Kidney epithelial cell (primary cell): ENCODE measurements at regions not wholly inside any gene's neighbourhood (a gene's known extent, or its start where the extent isn't known, plus 50 kb on each side); places are given as distances from the start of the nearest gene placed in this dataset.

ENCODE experiments used
- DNase-seq: peaks from one replicate; pipeline ENCODE4 v3.0.0-alpha.2; 2010; ENCODE audit warnings: low read depth
- H3K27me3 ChIP-seq: 2 replicates; pipeline ENCODE4 v1.6.0; 2011; ENCODE audit warnings: low read length; ENCODE audit not compliant: control insufficient read depth, insufficient read depth
- H3K36me3 ChIP-seq: 2 replicates; pipeline ENCODE4 v1.5.1; 2011; ENCODE audit warnings: low read length; ENCODE audit not compliant: control insufficient read depth, insufficient read depth
- H3K4me3 ChIP-seq: 2 replicates; pipeline ENCODE4 v1.5.1; 2011; ENCODE audit warnings: low read depth, mild to moderate bottlenecking, control low read depth, low read length
- TF ChIP-seq, protein P1 (sequence below): IDR thresholded peaks from 2 replicates; pipeline ENCODE4 v1.5.1; 2011; ENCODE audit warnings: mild to moderate bottlenecking, moderate library complexity, low read length, control low read depth, inconsistent platforms; ENCODE audit not compliant: insufficient read depth, poor library complexity, severe bottlenecking

DNA sequence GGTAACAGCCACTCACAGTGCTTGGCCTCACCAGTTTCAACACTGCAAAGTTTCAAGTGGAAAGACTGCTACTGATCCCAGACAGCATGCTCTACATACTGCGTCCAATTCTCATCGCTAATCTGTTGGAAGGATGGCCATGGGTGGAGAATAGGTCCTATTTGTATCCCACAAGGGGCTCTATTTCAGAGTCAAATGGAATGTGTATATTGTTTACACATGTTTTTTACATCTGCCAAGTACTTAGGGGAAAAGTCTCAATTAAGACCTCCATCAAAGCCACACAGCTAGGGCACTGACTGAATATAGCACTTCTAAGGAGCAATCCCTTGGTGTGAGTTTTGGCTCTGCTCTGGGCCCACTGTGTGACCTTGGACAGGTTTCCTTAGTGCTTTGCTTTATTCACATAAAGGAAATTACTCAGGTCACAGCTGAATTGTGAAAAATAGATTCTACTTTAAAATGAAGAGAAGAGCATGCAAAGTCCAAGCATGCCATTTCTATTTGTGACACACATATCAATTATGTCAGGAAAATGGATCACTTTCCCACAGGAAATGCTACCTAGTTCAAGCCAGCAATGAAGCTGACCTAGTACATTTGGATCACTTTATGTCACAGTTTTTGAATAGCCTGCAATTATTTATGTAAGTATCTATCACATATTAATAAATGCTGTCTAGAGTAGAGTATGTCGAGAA lies 112.9 kb upstream of the STK17B start:
- TF ChIP-seq, protein P1, sequence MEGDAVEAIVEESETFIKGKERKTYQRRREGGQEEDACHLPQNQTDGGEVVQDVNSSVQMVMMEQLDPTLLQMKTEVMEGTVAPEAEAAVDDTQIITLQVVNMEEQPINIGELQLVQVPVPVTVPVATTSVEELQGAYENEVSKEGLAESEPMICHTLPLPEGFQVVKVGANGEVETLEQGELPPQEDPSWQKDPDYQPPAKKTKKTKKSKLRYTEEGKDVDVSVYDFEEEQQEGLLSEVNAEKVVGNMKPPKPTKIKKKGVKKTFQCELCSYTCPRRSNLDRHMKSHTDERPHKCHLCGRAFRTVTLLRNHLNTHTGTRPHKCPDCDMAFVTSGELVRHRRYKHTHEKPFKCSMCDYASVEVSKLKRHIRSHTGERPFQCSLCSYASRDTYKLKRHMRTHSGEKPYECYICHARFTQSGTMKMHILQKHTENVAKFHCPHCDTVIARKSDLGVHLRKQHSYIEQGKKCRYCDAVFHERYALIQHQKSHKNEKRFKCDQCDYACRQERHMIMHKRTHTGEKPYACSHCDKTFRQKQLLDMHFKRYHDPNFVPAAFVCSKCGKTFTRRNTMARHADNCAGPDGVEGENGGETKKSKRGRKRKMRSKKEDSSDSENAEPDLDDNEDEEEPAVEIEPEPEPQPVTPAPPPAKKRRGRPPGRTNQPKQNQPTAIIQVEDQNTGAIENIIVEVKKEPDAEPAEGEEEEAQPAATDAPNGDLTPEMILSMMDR, result no peak

DNA sequence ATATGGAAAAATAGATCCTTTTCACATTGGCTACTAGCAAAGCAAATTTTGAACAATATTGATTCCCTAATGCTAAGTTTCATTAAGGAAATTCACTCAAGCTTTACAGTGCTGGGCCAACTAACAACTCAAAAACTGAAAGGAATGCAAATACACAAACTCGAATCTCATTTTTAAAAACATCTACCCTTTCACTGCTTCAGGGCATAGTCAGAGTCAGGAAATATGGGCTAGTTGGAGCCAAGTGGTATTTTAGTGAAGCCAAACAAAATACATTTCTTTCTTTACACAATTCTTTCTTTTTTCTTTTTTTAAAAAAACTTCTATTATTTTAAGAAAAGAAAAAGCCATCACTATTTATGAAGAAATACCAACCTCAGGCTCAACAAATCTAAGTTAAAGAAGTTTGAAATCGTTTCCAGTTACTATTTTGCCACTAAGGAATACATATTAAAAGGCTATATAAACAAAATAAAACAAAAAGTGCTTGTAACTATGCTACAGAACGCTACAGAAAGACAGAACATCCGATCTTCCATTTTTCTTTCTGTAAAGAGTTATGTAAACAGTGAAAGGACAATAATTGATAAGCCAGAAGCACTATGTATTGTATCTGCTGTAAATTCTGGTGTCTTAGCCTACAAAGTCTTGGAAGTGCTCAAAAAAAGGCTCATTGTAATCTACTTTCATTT lies 113.6 kb upstream of the STK17B start:
- DNase-seq, result no peak
- TF ChIP-seq, protein P1, result no peak
- H3K36me3 ChIP-seq, result no peaks in the 10 kb centered on the region
- no peak overlapping the region for H3K4me3 ChIP-seq
- no peaks in the 10 kb centered on the region for H3K27me3 ChIP-seq

More for the DNA sequence above, 112.9 kb upstream of the STK17B start:
- DNase-seq, result no peak
- Histone ChIP-seq H3K4me3 (no peak overlapping the region), H3K27me3 (no peaks in the 10 kb centered on the region), H3K36me3 (no peaks in the 10 kb centered on the region)

DNA sequence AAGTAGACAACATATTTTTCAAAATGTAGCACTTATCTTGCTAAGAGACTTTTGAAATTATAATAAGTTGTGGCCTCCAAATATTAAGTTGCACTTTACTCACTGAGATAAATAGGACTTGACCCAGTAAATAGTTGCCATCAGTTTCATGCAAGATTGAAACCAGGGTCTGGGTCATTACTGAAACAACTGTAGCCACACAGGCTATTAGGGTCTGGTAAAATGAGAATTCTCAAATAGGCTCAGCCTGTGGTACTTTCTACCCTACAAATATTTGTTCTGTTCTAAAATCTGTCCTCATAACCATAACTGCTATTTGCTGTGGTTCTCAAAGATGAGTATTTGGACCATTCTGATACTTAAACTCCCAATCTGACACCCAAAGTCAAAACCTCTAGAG lies 115.4 kb upstream of the STK17B start:
- Histone ChIP-seq H3K27me3 (no peaks in the 10 kb centered on the region), H3K36me3 (no peaks in the 10 kb centered on the region), H3K4me3 (no peak overlapping the region)
- TF ChIP-seq, protein P1, result no peak
- no peak for DNase-seq

DNA sequence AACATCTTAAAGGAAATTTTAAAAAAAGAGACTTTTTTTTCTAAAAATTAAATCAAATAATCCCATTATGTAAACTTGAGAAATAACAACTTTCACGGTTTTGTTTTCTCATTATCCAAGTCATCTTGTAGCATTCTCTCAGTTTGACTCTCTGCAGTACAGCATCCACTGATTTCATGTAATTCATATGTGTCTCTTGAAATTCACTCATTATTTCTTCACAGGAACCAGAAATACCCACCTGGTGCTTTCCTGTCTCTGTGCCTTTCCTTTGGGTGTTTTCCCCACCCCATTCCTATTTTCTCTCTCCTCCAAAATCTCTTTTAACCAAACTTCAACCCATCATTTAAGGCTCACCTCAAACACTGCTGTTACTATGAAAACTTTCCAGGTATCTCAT lies 116.1 kb upstream of the STK17B start:
- Histone ChIP-seq H3K36me3 (no peaks in the 10 kb centered on the region), H3K27me3 (no peaks in the 10 kb centered on the region), H3K4me3 (no peak overlapping the region)
- no peak for DNase-seq
- TF ChIP-seq, protein P1, result no peak

DNA sequence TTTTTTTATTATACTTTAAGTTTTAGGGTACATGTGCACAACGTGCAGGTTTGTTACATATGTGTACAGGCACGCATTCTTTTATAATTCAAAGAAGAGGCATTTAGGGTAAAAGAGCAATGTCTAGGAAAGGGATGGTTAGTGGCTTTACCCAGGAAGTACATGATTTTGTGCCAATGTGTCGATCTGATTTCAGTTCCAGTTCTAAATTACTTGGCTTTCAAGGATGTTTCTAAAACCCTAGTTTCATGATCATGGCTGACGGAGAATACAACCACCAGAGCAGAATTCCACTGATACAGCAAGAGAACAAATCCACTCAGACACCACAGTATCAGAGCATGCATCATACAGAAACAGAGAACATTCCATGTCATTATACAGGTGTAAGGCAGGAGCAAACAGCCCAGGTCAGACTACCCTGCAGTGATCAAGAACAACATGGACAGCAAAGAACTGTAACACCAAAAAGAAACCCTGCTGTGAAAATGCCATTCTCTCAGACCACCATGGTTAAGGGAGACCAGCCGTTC lies 116.7 kb upstream of the STK17B start:
- H3K4me3 ChIP-seq, result no peak overlapping the region
- DNase-seq, result no peak

More for the DNA sequence above, 116.7 kb upstream of the STK17B start:
- no peaks in the 10 kb centered on the region for H3K27me3 ChIP-seq
- TF ChIP-seq, protein P1, result no peak
- no peaks in the 10 kb centered on the region for H3K36me3 ChIP-seq
